Esophagus muscularis mucosa (tissue), 4 donors: ENCODE measurements at regions not wholly inside any gene's neighbourhood (a gene's known extent, or its start where the extent isn't known, plus 50 kb on each side); places are given as distances from the start of the nearest gene placed in this dataset.

Experiments
- DNase-seq: peaks from one replicate; pipeline ENCODE4 v3.0.0-alpha.2; 2017; ENCODE audit errors: extremely low spot score
- H3K27ac ChIP-seq, 4 donors: fragments of 200-600 bp; sonication (generic); replicated peaks in 1 of 4; 1 replicate in 3 of 4; 2 replicates in 1 of 4; pipeline ENCODE4 v1.5.1; 2016 to 2019; ENCODE audit warnings: mild to moderate bottlenecking in 1 of 4
- H3K27me3 ChIP-seq, 4 donors: fragments of 200-600 bp; sonication (generic); one replicate each; pipeline versions ENCODE4 v1.5.1 to v1.6.0; 2016 to 2019
- H3K36me3 ChIP-seq, 4 donors: fragments of 200-600 bp; sonication (generic); one replicate each; pipeline ENCODE4 v1.5.1; 2016 to 2019
- H3K4me1 ChIP-seq, 4 donors: fragments of 200-600 bp; sonication (generic); one replicate each; pipeline ENCODE4 v1.5.1; 2016 to 2019
- H3K4me3 ChIP-seq, 4 donors: fragments of 200-600 bp; sonication (generic); 1 replicate in 2 of 4; 2 replicates in 2 of 4; pipeline ENCODE4 v1.5.1; 2016 to 2019; ENCODE audit warnings: mild to moderate bottlenecking in 4 of 4, moderate library complexity in 1 of 4
- H3K9me3 ChIP-seq, 4 donors: fragments of 200-600 bp; sonication (generic); 1 replicate in 3 of 4; 2 replicates in 1 of 4; pipeline ENCODE4 v1.5.1; 2016 to 2019
- EP300 ChIP-seq: sonication (generic); formaldehyde crosslinking; IDR thresholded peaks from one replicate; pipeline ENCODE4 v1.6.1; 2017; ENCODE audit warnings: antibody characterized with exemption
- POLR2A ChIP-seq: fragments of 450-650 bp; IDR thresholded peaks from one replicate; pipeline ENCODE4 v1.6.1; 2017; ENCODE audit warnings: antibody characterized with exemption, moderate library complexity, mild to moderate bottlenecking, low read depth
- POLR2AphosphoS5 ChIP-seq, 2 donors: sonication (generic); formaldehyde crosslinking; IDR thresholded peaks; one replicate each; pipeline ENCODE4 v1.6.1; 2017; ENCODE audit warnings: antibody characterized with exemption in 2 of 2
- WGBS: methylation state at CpG from one replicate; pipeline ENCODE4 v1.1.5; 2018; 5-methylcytosine and 5-hydroxymethylcytosine counted together
- intact Hi-C: fragments of 100-400 bp; cut with DNase I; formaldehyde crosslinking; loops from one replicate; pipeline ENCODE4 v1.15.1; 2023
- TF ChIP-seq, protein P1 (sequence below), 3 experiments: fragments of 200-600 bp in 2 of 3; fragments of 450-650 bp in 1 of 3; sonication (generic) in 2 of 3; IDR thresholded peaks; one replicate each; pipeline ENCODE4 v1.5.1; 2017 to 2019; ENCODE audit warnings: antibody characterized with exemption in 3 of 3, mild to moderate bottlenecking in 2 of 3, moderate library complexity in 1 of 3

DNA sequence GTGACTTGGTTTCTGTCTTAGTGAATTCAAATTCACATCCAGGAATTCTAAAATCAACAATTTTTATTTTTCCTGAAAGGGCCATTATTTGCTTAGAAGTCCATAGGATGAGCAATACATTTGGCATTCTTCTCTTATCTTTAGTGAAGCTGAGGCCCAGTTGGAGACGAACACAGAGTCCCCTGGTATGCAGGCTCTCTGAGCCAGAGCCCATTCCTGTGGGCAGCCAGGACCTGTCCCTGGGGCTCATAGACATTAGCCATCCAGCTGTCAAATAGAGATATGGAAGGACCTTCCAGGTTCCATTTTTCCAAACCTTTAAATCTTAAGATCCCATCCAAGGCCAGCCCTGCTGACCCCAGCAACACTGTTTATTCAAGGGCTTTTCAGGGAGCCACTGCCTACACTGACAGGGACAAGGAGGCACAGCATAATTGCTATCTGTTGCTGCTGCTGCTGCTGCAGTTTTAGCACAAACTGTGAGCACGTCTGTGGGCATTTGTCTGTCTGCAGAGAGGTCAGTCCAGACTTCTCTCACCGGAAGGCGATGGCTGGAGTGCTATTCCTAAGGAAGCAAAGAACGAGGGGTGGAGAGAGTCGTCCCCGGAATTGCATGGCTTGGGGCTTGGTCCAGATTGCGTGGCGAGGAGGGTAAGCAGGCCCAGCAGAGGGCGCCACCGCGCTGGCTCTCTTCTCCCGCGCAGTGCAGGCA is 639.0 kb downstream of the CCDC171 start:
- H3K9me3 ChIP-seq, result peaks cover 0 to 7% (median 3%) of the 10 kb centered on the region in 4 donors
- H3K27ac ChIP-seq, result no peak overlapping the region
- TF ChIP-seq, protein P1, sequence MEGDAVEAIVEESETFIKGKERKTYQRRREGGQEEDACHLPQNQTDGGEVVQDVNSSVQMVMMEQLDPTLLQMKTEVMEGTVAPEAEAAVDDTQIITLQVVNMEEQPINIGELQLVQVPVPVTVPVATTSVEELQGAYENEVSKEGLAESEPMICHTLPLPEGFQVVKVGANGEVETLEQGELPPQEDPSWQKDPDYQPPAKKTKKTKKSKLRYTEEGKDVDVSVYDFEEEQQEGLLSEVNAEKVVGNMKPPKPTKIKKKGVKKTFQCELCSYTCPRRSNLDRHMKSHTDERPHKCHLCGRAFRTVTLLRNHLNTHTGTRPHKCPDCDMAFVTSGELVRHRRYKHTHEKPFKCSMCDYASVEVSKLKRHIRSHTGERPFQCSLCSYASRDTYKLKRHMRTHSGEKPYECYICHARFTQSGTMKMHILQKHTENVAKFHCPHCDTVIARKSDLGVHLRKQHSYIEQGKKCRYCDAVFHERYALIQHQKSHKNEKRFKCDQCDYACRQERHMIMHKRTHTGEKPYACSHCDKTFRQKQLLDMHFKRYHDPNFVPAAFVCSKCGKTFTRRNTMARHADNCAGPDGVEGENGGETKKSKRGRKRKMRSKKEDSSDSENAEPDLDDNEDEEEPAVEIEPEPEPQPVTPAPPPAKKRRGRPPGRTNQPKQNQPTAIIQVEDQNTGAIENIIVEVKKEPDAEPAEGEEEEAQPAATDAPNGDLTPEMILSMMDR (IDR thresholded peaks at IDR 0.05), result peak; percentile 70 to 85 (median 71)
- TF ChIP-seq EP300 (no peak), POLR2AphosphoS5 (IDR thresholded peaks at IDR 0.05) (peak in 1 of 2 donors; percentile 26), POLR2A (no peak)
- DNase-seq, result peak; percentile 93
- no peaks in the 10 kb centered on the region for H3K27me3 ChIP-seq
- 17% methylated on average over 3 of the region's 14 CpGs for WGBS
- intact Hi-C loops, result loop anchor here (5.0 to 10.0 kb wide), 2 partner anchors 533 to 680 kb away; partner anchors contain the start of gene BNC2
- peaks cover 4 to 15% (median 11%) of the 10 kb centered on the region in 4 donors for H3K4me1 ChIP-seq
- peak overlapping the region in 1 of 4 donors; percentile 30 for H3K4me3 ChIP-seq
- no peaks in the 10 kb centered on the region for H3K36me3 ChIP-seq

DNA sequence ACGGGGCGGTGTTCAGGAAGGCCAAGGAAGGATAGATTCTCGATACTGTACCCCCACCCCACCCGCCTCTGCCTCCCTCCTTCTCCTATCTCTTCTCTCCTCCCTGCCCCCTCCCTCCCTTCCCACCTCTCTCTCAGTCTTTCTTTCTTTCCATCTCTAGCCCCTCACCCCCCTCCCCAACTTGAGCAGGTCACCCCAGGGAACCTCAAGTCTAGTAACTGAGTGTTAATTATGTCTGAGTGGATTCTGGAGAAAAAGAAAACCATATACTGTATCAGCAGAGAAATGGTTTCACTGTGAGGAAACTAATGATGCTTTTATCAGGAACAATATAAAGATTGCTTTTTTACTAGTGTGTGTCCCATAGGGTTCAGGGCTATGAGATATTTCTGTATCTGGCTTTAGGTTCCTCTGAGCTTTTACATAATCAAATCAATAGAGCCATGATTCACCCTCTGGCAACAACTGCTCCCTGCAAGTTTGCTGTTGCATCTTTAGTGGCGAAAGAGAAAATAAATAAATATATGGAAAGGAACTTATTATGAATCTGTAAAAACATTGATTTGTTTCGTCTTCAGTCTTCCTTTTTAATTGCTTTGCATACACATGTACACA is 639.7 kb downstream of the CCDC171 start:
- Histone ChIP-seq H3K27me3 (no peaks in the 10 kb centered on the region), H3K36me3 (no peaks in the 10 kb centered on the region), H3K27ac (no peak overlapping the region), H3K4me1 (peaks cover 10 to 20% (median 16%) of the 10 kb centered on the region in 4 donors), H3K9me3 (peaks cover 0 to 7% (median 3%) of the 10 kb centered on the region in 4 donors), H3K4me3 (peak overlapping the region in 1 of 4 donors; percentile 30)
- intact Hi-C loops, result loop anchor here (5.0 to 10.0 kb wide), 2 partner anchors 532 to 680 kb away; partner anchors contain the start of gene BNC2
- WGBS, result 29% methylated on average over 6 of the region's 6 CpGs
- no peak for DNase-seq
- TF ChIP-seq, protein P1 (IDR thresholded peaks at IDR 0.05), result peak in 1 of 3 experiments; percentile 3
- no peak for TF ChIP-seq EP300

DNA sequence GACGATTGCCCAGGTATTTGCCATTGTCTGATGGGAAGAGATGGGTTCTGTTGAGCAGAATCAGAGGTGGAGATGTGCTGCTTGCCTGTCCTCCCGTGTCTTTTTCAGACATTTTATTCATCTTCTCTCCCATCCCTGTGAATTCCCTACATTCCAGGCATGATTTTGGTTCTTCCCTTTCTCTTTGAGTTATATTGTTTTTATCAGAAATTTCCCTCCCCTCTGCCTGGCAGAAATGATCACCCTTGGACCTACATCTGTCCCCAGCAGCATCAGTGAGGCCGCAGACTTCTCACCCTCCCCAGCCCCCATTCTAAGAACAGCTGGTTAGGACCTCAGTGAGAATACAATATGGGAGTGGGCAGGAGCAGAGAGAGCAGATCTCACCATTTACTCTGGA is 640.2 kb downstream of the CCDC171 start:
- Histone ChIP-seq H3K36me3 (no peaks in the 10 kb centered on the region), H3K4me1 (peaks cover 10 to 25% (median 19%) of the 10 kb centered on the region in 4 donors), H3K4me3 (no peak overlapping the region), H3K9me3 (peaks cover 0 to 7% (median 3%) of the 10 kb centered on the region in 4 donors), H3K27ac (no peak overlapping the region), H3K27me3 (no peaks in the 10 kb centered on the region)
- intact Hi-C loops, result loop anchor here (5.0 to 10.0 kb wide), 2 partner anchors 532 to 679 kb away; partner anchors contain the start of gene BNC2
- no peak for TF ChIP-seq EP300
- no peak for TF ChIP-seq POLR2A
- TF ChIP-seq POLR2AphosphoS5 (IDR thresholded peaks at IDR 0.05), result no peak
- TF ChIP-seq, protein P1 (IDR thresholded peaks at IDR 0.05), result no peak
- DNase-seq, result peak; percentile 42
- WGBS, result 82% methylated on average over 3 of the region's 3 CpGs

DNA sequence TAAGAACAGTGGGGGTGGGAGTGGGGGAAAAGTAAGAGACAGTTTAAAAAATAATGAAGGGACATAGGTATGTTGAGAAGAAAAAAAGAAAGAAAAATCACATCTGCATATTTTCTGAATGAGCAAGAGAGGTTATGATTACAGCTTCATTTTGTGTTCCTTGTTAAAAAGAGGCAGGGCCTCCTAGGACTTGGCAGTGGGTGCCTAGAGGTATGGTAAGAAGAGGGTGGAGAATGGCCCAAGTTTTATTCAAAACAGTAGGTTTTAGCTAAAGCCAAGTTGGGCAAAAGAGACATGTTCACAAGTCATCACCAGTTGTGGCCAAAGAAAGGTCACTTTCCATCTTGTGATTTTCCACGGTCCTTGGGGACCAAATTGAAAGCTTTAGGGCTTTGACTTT is 643.4 kb downstream of the CCDC171 start:
- H3K27me3 ChIP-seq, result no peaks in the 10 kb centered on the region
- DNase-seq, result no peak
- no peaks in the 10 kb centered on the region for H3K36me3 ChIP-seq
- no peaks in the 10 kb centered on the region for H3K9me3 ChIP-seq
- TF ChIP-seq POLR2AphosphoS5 (IDR thresholded peaks at IDR 0.05) (no peak), POLR2A (no peak), EP300 (no peak)
- TF ChIP-seq, protein P1 (IDR thresholded peaks at IDR 0.05), result no peak
- peaks cover 10 to 25% (median 19%) of the 10 kb centered on the region in 4 donors for H3K4me1 ChIP-seq
- no peak overlapping the region for H3K4me3 ChIP-seq
- intact Hi-C loops, result loop anchor here (10.0 kb wide), 1 partner anchor 529 kb away; no protein-coding TSS in a partner anchor
- 100% methylated on average over 1 of the region's 1 CpG for WGBS
- H3K27ac ChIP-seq, result no peak overlapping the region
